ENCODE measurements at regions not wholly inside any gene's neighbourhood (a gene's known extent, or its start where the extent isn't known, plus 50 kb on each side); places are given as distances from the start of the nearest gene placed in this dataset.

DNA sequence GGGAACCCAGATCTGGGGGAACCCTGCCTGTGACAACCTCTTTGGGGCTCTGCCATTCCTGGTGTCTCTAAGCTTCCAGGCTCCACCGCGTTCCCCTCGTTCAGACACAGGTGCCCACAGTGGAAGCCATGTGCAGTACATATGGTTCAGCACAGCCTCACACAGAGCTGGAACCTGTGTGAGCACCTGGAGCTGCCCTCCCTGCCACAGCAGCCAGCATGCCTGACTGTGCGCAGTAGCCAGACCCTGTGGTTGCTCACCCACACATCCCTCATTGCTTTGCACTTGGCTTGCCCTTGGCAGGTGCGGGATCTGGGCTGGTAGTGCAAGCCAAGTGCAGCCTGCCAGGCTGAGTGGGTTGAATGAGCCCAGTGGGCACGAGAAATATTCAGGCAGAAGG is 814.2 kb downstream of the PDHA2 start:
- no peak overlapping the region for H3K4me3 ChIP-seq (ENCODE audit: insufficient read depth, low read depth, low read length)
- H3K9me3 ChIP-seq (ENCODE audit: insufficient read depth, low read depth, low read length), result no peaks in the 10 kb centered on the region
- no peaks in the 10 kb centered on the region for H4K20me1 ChIP-seq (ENCODE audit: insufficient read depth, low read length)
- Mint-ChIP-seq H3K36me3 (ENCODE audit: low read depth, unreplicated experiment) (no peaks in the 10 kb centered on the region), H3K9me3 (ENCODE audit: unreplicated experiment) (no peaks in the 10 kb centered on the region), H3K27ac (ENCODE audit: unreplicated experiment) (no peak overlapping the region), H3K27me3 (ENCODE audit: low read depth, unreplicated experiment) (no peaks in the 10 kb centered on the region), H3K4me3 (ENCODE audit: unreplicated experiment) (no peak overlapping the region), H3K4me1 (ENCODE audit: low read depth, unreplicated experiment) (peaks cover 25% of the 10 kb centered on the region)
- no peak overlapping the region for H2AFZ ChIP-seq (ENCODE audit: low read depth, low read length)
- no peak overlapping the region for H3K27ac ChIP-seq (ENCODE audit: low read depth, low read length)
- DNase-seq (ENCODE audit: low read depth), result no peak
- H3K27me3 ChIP-seq (ENCODE audit: insufficient read depth, low read length), result no peaks in the 10 kb centered on the region
- H3K79me2 ChIP-seq (ENCODE audit: insufficient read depth, low read length), result no peaks in the 10 kb centered on the region
- no peaks in the 10 kb centered on the region for H3K36me3 ChIP-seq (ENCODE audit: insufficient read depth, low read length)
- TF ChIP-seq CTCF (IDR thresholded peaks at IDR 0.05; ENCODE audit: insufficient read depth, low read depth, low read length) (no peak), EZH2 (IDR thresholded peaks at IDR 0.05; ENCODE audit: insufficient read depth, low read length) (no peak)
- peaks cover 6% of the 10 kb centered on the region for H3K4me1 ChIP-seq (ENCODE audit: insufficient read depth, low read length)
- no peak overlapping the region for H3K4me2 ChIP-seq (ENCODE audit: low read length)
- no peak for FAIRE-seq
- no peak overlapping the region for H3K9ac ChIP-seq (ENCODE audit: low read length)

DNA sequence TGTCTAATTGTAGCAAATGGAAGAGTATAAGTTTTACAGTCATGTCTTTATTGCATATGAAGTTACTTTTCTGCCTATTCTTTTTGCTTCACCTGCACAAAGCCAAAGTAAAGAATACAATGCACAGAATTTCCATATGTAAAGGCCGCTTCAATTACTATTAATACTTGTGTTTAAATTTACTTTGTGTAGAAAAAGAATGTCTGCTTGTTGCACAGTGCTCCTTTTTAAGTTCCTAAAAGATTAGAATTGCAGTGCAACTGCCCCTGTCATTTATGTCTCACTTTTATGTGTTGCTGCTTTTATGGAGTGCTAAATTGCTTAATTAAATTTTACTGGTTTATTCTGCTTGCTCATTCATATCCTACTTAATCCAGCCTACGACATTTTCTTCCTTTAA is 830.5 kb downstream of the PDHA2 start:
- H3K9me3 Mint-ChIP-seq (ENCODE audit: unreplicated experiment), result no peaks in the 10 kb centered on the region
- FAIRE-seq, result no peak
- H3K27ac Mint-ChIP-seq (ENCODE audit: unreplicated experiment), result no peak overlapping the region
- Histone ChIP-seq H2AFZ (ENCODE audit: low read depth, low read length) (no peak overlapping the region), H3K9ac (ENCODE audit: low read length) (no peak overlapping the region), H3K27ac (ENCODE audit: low read depth, low read length) (no peak overlapping the region), H3K9me3 (ENCODE audit: insufficient read depth, low read depth, low read length) (no peaks in the 10 kb centered on the region), H3K79me2 (ENCODE audit: insufficient read depth, low read length) (no peaks in the 10 kb centered on the region), H3K4me2 (ENCODE audit: low read length) (no peak overlapping the region), H4K20me1 (ENCODE audit: insufficient read depth, low read length) (no peaks in the 10 kb centered on the region), H3K4me3 (ENCODE audit: insufficient read depth, low read depth, low read length) (no peak overlapping the region), H3K4me1 (ENCODE audit: insufficient read depth, low read length) (peaks cover 2% of the 10 kb centered on the region), H3K27me3 (ENCODE audit: insufficient read depth, low read length) (no peaks in the 10 kb centered on the region), H3K36me3 (ENCODE audit: insufficient read depth, low read length) (no peaks in the 10 kb centered on the region)
- H3K36me3 Mint-ChIP-seq (ENCODE audit: low read depth, unreplicated experiment), result no peaks in the 10 kb centered on the region
- H3K27me3 Mint-ChIP-seq (ENCODE audit: low read depth, unreplicated experiment), result no peaks in the 10 kb centered on the region
- DNase-seq (ENCODE audit: low read depth), result no peak
- H3K4me3 Mint-ChIP-seq (ENCODE audit: unreplicated experiment), result no peak overlapping the region
- no peak for TF ChIP-seq EZH2 (IDR thresholded peaks at IDR 0.05; ENCODE audit: insufficient read depth, low read length)
- no peak for TF ChIP-seq CTCF (IDR thresholded peaks at IDR 0.05; ENCODE audit: insufficient read depth, low read depth, low read length)
- H3K4me1 Mint-ChIP-seq (ENCODE audit: low read depth, unreplicated experiment), result peaks cover 10% of the 10 kb centered on the region

DNA sequence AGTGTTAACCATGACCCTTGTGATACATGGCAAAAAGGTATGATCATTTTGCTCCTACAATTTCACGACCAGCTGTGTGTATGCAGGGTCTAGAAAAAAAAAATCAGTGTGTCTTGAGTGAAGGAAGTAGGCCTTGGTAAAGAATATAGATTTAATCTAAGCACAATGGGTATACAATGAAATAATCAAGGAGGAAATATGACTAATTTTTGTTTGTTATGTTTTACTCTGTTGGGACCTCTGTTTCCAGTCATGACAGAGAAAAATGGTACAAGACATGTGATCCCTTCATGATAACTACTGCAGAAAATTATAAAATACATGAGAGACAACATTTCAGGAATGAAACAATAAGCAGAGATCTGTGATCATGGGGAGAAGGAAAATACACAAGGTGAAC is 835.5 kb downstream of the PDHA2 start:
- DNase-seq (ENCODE audit: low read depth), result no peak
- Mint-ChIP-seq H3K27ac (ENCODE audit: unreplicated experiment) (peak overlapping the region; percentile 4), H3K4me1 (ENCODE audit: low read depth, unreplicated experiment) (peaks cover 30% of the 10 kb centered on the region), H3K27me3 (ENCODE audit: low read depth, unreplicated experiment) (no peaks in the 10 kb centered on the region), H3K36me3 (ENCODE audit: low read depth, unreplicated experiment) (no peaks in the 10 kb centered on the region), H3K4me3 (ENCODE audit: unreplicated experiment) (no peak overlapping the region), H3K9me3 (ENCODE audit: unreplicated experiment) (no peaks in the 10 kb centered on the region)
- no peak for FAIRE-seq
- Histone ChIP-seq H4K20me1 (ENCODE audit: insufficient read depth, low read length) (no peaks in the 10 kb centered on the region), H3K4me3 (ENCODE audit: insufficient read depth, low read depth, low read length) (no peak overlapping the region), H3K4me1 (ENCODE audit: insufficient read depth, low read length) (peaks cover 10% of the 10 kb centered on the region), H3K27me3 (ENCODE audit: insufficient read depth, low read length) (no peaks in the 10 kb centered on the region), H3K27ac (ENCODE audit: low read depth, low read length) (peak overlapping the region; percentile 26), H2AFZ (ENCODE audit: low read depth, low read length) (peak overlapping the region; percentile 32), H3K4me2 (ENCODE audit: low read length) (peak overlapping the region; percentile 68), H3K79me2 (ENCODE audit: insufficient read depth, low read length) (no peaks in the 10 kb centered on the region), H3K9me3 (ENCODE audit: insufficient read depth, low read depth, low read length) (no peaks in the 10 kb centered on the region), H3K36me3 (ENCODE audit: insufficient read depth, low read length) (no peaks in the 10 kb centered on the region), H3K9ac (ENCODE audit: low read length) (no peak overlapping the region)
- TF ChIP-seq EZH2 (IDR thresholded peaks at IDR 0.05; ENCODE audit: insufficient read depth, low read length) (no peak), CTCF (IDR thresholded peaks at IDR 0.05; ENCODE audit: insufficient read depth, low read depth, low read length) (no peak)
